Activated CD4-positive, alpha-beta T cell treated with anti-CD3 and anti-CD28 coated beads for 36 hours (primary cell): ENCODE measurements at regions not wholly inside any gene's neighbourhood (a gene's known extent, or its start where the extent isn't known, plus 50 kb on each side); places are given as distances from the start of the nearest gene placed in this dataset.

Experiments used
- ATAC-seq: fragments of 200-7000 bp; cut with Tn5 transposase; one replicate; pipeline ENCODE4 v1.10.0; 2021; ENCODE audit warnings: mild to moderate bottlenecking, moderate library complexity
- CTCF ChIA-PET: fragments of 350-600 bp; sonication (Branson Sonifier 250); formaldehyde crosslinking; loops from one replicate; lab custom pipeline; 2021; ENCODE audit warnings: antibody characterized with exemption; lab: Charles Lee
- POLR2A ChIA-PET: fragments of 350-600 bp; sonication (Branson Sonifier 250); formaldehyde crosslinking; loops from one replicate; lab custom pipeline; 2021; ENCODE audit warnings: antibody characterized with exemption, inconsistent platforms; lab: Charles Lee
- DNase-seq: peaks from one replicate; pipeline ENCODE4 v3.0.0-alpha.2; 2020
- H3K27ac Mint-ChIP-seq: one replicate; pipeline ENCODE4 v1.8.0; 2021; ENCODE audit warnings: mixed read lengths
- H3K27me3 Mint-ChIP-seq: one replicate; pipeline ENCODE4 v1.8.0; 2021; ENCODE audit warnings: mixed read lengths
- H3K36me3 Mint-ChIP-seq: one replicate; pipeline ENCODE4 v1.8.0; 2021; ENCODE audit warnings: low read depth, mixed read lengths
- H3K4me1 Mint-ChIP-seq: one replicate; pipeline ENCODE4 v1.8.0; 2021; ENCODE audit warnings: mixed read lengths
- H3K4me3 Mint-ChIP-seq: one replicate; pipeline ENCODE4 v1.8.0; 2021; ENCODE audit warnings: mild to moderate bottlenecking, moderate library complexity, mixed read lengths
- H3K9me3 Mint-ChIP-seq: one replicate; pipeline ENCODE4 v1.8.0; 2021; ENCODE audit warnings: low read depth, mixed read lengths
- intact Hi-C, 2 experiments: fragments of 100-400 bp; cut with DNase I in 1 of 2; cut with micrococcal nuclease in 1 of 2; formaldehyde crosslinking; loops; one replicate each; pipeline versions ENCODE4 v1.14.2 to v1.15.1; 2022 to 2024; cut with DNase I, micrococcal nuclease

GRCh38 chr15:69830876-69831275 lies 266.8 kb downstream of the TLE3 start:
- no peaks in the 10 kb centered on the region for H3K4me1 Mint-ChIP-seq
- H3K27ac Mint-ChIP-seq = no peak overlapping the region
- H3K4me3 Mint-ChIP-seq = no peak overlapping the region

GRCh38 chr15:69834267-69834666 lies 263.4 kb downstream of the TLE3 start:
- intact Hi-C loops = no loop called here
- Mint-ChIP-seq H3K27ac (no peak overlapping the region), H3K36me3 (no peaks in the 10 kb centered on the region), H3K4me1 (no peaks in the 10 kb centered on the region), H3K27me3 (no peaks in the 10 kb centered on the region), H3K9me3 (no peaks in the 10 kb centered on the region), H3K4me3 (no peak overlapping the region)
- ATAC-seq (no peak), DNase-seq (no peak)
- CTCF ChIA-PET = interaction anchor here (0.7 to 1.4 kb wide), 2 partner anchors 17 to 310 kb away, joined by 3 to 4 read pairs; no protein-coding TSS in a partner anchor
- POLR2A ChIA-PET = interaction anchor here (0.5 kb wide), 1 partner anchor 102 kb away, joined by 3 read pairs; no protein-coding TSS in a partner anchor

More at GRCh38 chr15:69830876-69831275, 266.8 kb downstream of the TLE3 start:
- intact Hi-C loops = no loop called here
- Mint-ChIP-seq H3K27me3 (no peaks in the 10 kb centered on the region), H3K36me3 (no peaks in the 10 kb centered on the region), H3K9me3 (no peaks in the 10 kb centered on the region)
- ChIA-PET POLR2A (no interaction called here), CTCF (interaction anchor here (0.7 kb wide), 1 partner anchor 12 kb away, joined by 4 read pairs; no protein-coding TSS in a partner anchor)
- DNase-seq (no peak), ATAC-seq (no peak)

GRCh38 chr15:69834761-69835160 lies 263.0 kb downstream of the TLE3 start:
- ATAC-seq = no peak
- no peaks in the 10 kb centered on the region for H3K4me1 Mint-ChIP-seq
- no peaks in the 10 kb centered on the region for H3K36me3 Mint-ChIP-seq
- ChIA-PET CTCF (interaction anchor here (0.6 to 1.4 kb wide), 4 partner anchors 17 to 311 kb away, joined by 3 to 4 read pairs (median 4); no protein-coding TSS in a partner anchor), POLR2A (interaction anchor here (0.5 kb wide), 1 partner anchor 103 kb away, joined by 3 read pairs; no protein-coding TSS in a partner anchor)
- intact Hi-C loops = no loop called here
- H3K4me3 Mint-ChIP-seq = no peak overlapping the region
- DNase-seq = no peak
- no peaks in the 10 kb centered on the region for H3K9me3 Mint-ChIP-seq
- H3K27me3 Mint-ChIP-seq = no peaks in the 10 kb centered on the region
- no peak overlapping the region for H3K27ac Mint-ChIP-seq

DNA sequence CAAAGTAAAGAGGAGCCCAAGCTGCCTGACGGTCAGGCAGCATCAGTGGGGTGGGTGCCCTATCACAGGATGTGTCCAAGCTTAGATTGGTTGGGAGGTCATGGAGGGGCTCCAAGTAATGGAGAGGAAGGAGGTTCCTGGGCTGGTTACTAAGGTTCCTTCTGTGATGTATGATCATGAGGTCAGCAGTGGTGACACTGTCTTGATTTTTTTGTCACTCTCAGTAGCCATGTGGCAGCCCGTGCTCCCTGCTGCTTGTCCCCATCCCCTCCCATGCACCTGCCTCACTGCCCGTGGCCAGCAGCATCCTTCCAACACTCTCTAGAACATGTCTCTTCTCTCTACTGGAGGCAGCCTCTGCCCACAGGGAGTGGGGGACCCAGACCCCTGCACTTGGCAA lies 261.7 kb downstream of the TLE3 start:
- Mint-ChIP-seq H3K4me1 (no peaks in the 10 kb centered on the region), H3K27ac (no peak overlapping the region), H3K9me3 (no peaks in the 10 kb centered on the region), H3K36me3 (no peaks in the 10 kb centered on the region), H3K4me3 (no peak overlapping the region), H3K27me3 (no peaks in the 10 kb centered on the region)
- DNase-seq (no peak), ATAC-seq (no peak)
- ChIA-PET POLR2A (no interaction called here), CTCF (no interaction called here)
- intact Hi-C loops = no loop called here

DNA sequence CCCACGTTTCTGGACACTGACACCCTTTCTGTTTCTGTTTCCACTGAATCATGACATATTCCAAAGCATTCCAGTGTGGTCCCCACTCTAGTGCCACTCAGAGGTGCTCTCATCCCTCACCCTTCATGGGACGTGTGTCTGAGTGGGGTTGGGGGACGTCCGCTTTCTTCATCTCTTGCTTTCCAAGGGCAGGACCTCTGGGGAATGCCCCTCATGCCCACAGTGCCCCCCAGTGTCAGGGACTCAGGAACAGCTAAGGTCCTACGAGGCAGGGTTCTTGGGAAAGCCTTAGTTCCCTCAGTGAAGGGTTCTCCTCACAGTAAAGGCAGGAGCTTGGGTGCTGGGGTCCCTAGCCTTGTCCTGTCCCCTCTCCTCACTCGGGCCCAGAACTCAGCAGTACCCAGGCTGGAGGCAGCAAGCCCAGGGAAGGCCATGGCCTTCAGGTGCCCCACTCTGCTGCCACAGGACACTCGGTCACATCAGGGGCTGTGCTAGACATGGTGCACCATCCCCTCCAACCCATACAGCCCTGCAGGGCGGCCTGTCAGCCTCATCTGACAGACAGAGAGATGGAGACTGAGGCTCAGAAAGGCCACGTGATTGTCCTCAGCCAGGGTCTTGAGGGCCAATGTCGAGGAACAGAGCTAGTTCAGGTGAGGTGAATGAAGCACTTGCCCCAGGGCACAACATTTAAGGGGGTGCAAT lies 261.0 kb downstream of the TLE3 start:
- CTCF ChIA-PET = interaction anchor here (0.7 kb wide), 1 partner anchor 303 kb away, joined by 3 read pairs; no protein-coding TSS in a partner anchor
- intact Hi-C loops = no loop called here
- H3K27me3 Mint-ChIP-seq = no peaks in the 10 kb centered on the region
- H3K36me3 Mint-ChIP-seq = no peaks in the 10 kb centered on the region
- H3K4me3 Mint-ChIP-seq = no peak overlapping the region
- H3K27ac Mint-ChIP-seq = no peak overlapping the region
- no peaks in the 10 kb centered on the region for H3K4me1 Mint-ChIP-seq
- no peaks in the 10 kb centered on the region for H3K9me3 Mint-ChIP-seq
- DNase-seq (no peak), ATAC-seq (no peak)
- POLR2A ChIA-PET = no interaction called here

DNA sequence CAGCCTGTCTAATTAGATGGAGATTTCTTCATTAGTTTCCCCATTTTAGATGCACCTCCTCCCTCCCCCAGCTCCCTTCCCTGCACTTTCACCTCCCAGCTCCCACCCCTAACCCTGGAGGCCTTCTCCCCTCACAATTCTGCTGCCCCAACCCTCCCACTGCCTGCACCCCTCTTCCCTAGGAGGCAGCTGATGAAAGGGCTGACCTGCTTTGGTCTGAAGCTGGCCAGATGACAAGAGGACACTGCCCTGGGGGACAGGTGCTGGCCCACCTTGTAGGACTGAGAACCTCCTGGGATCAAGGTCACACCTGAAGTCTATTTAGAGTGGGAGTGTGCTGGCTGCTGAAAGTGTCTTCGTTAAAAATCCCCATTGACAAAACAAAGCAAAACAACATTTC lies 259.4 kb downstream of the TLE3 start:
- H3K9me3 Mint-ChIP-seq = no peaks in the 10 kb centered on the region
- intact Hi-C loops = no loop called here
- no peak overlapping the region for H3K27ac Mint-ChIP-seq
- POLR2A ChIA-PET = no interaction called here
- CTCF ChIA-PET = interaction anchor here (0.6 to 1.2 kb wide), 2 partner anchors 181 to 592 kb away, joined by 4 read pairs; no protein-coding TSS in a partner anchor
- H3K27me3 Mint-ChIP-seq = peaks cover 2% of the 10 kb centered on the region
- H3K36me3 Mint-ChIP-seq = no peaks in the 10 kb centered on the region
- no peaks in the 10 kb centered on the region for H3K4me1 Mint-ChIP-seq
- ATAC-seq (no peak), DNase-seq (no peak)
- no peak overlapping the region for H3K4me3 Mint-ChIP-seq

DNA sequence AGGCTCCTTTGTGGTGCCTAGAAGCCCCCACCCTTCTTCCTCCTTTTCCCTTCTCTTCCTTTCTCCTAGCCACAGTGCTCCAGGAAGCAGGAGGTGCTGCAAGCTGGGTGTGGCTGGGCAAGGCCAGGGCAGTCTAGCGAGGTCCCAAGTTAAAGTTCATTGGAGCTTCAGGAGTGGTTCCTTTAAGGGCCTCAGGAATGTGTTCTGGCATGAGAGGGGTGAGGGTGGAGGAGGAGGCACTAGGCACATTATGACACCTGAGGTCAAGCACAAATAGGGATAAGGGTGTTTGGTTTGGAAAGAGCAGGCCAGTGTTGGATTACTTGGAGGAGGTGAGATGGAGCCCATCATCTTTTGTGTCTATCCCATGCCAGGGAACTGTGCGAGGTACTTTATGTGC lies 258.7 kb downstream of the TLE3 start:
- H3K27ac Mint-ChIP-seq = no peak overlapping the region
- H3K27me3 Mint-ChIP-seq = peaks cover 5% of the 10 kb centered on the region

DNA sequence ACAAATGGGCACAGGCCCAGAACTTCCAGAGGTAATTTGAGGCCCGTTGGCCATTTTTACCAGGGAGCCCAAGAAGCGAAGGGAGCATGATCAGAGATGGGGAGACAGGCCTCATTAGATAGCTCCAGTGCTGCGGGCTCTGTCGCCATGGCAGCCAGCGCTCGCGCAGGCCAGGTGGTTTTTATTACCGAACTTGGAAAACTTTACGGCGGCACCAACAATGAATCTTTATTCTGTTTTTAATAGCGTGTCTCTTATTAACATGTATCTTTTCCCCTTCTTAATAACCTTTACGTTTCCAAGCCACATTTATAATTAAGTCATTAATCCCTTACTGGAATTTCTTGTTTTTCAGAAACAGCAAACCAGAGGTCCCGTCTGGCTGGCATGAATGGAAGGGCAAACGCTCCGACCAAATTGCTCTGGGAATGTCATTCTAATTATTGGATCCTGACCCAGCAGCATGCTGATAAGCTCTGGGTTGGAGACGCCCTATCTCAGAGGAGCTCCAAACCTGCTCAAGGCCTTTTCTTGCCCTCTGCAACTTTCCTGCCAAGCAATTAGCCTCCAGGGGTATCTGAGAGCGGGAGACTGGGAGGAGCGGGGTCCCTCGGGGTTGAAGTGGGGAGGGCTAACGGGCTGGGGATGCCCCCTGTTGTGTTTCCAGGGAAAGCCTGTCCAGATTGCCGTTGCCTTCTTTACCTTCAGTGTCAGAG lies 256.4 kb downstream of the TLE3 start:
- no peak for ATAC-seq
- ChIA-PET CTCF (interaction anchor here (0.8 to 1.0 kb wide), 2 partner anchors 8 to 179 kb away, joined by 3 read pairs; no protein-coding TSS in a partner anchor), POLR2A (no interaction called here)

More for the DNA sequence above, 258.7 kb downstream of the TLE3 start:
- ATAC-seq (no peak), DNase-seq (no peak)
- POLR2A ChIA-PET = interaction anchor here (0.6 kb wide), 1 partner anchor 301 kb away, joined by 3 read pairs; no protein-coding TSS in a partner anchor
- H3K4me1 Mint-ChIP-seq = no peaks in the 10 kb centered on the region
- H3K9me3 Mint-ChIP-seq = no peaks in the 10 kb centered on the region
- CTCF ChIA-PET = no interaction called here
- no peaks in the 10 kb centered on the region for H3K36me3 Mint-ChIP-seq
- intact Hi-C loops = no loop called here
- no peak overlapping the region for H3K4me3 Mint-ChIP-seq

DNA sequence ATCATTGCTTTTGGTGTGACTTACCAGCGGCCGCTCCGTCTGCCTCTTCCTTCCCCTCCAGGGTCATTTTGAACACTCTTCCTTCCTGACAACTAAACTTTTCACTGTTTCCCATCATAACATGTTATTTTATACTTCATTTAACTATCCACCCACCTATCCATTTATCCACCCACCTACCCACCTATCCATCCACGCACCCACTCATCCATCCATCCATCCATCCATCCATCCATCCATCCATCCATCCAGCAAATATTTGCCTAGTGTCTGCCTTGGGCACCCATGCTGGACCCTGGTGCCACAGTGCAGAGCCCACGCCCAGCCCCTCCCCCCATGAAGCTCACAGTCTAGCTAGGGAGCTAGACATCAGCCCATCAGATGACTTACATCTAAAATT lies 254.9 kb downstream of the TLE3 start:
- Mint-ChIP-seq H3K9me3 (no peaks in the 10 kb centered on the region), H3K4me3 (no peak overlapping the region)
- CTCF ChIA-PET = no interaction called here

More for the DNA sequence above, 256.4 kb downstream of the TLE3 start:
- no peak overlapping the region for H3K4me3 Mint-ChIP-seq
- peaks cover 5% of the 10 kb centered on the region for H3K27me3 Mint-ChIP-seq
- no peak for DNase-seq
- intact Hi-C loops = no loop called here
- H3K36me3 Mint-ChIP-seq = no peaks in the 10 kb centered on the region
- no peaks in the 10 kb centered on the region for H3K4me1 Mint-ChIP-seq
- no peak overlapping the region for H3K27ac Mint-ChIP-seq
- H3K9me3 Mint-ChIP-seq = no peaks in the 10 kb centered on the region

DNA sequence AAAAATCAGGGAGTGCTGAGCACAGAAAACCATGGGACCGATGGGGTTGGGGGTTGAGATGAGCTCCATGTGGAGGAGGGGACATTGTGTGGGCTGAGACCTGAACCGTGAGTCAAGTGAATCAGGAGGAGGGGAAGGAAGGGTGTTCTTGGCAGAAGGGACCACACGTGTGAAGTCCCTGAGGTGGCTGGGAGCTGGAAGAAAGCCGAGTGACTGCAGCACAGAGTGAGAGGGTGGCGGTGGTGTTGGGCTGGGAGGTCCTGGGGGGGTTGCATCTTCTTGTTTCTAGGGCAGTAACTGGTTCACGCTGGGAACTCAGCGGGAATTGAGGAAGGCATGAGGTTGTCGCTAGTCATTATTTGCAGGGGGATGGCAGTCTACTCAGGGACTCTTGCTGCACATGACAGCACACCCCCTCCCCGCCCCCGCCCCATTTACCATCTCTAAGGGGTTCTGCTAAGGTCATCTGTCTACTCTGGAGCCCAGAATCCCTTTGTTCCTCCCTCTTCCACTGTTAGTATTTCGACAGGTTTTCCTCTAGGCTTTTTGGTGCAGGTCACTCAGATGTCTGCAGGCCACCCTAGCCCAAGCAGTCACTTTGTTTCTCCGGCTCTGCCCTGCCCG lies 254.3 kb downstream of the TLE3 start:
- POLR2A ChIA-PET = no interaction called here

More for the DNA sequence above, 254.9 kb downstream of the TLE3 start:
- POLR2A ChIA-PET = no interaction called here
- ATAC-seq (no peak), DNase-seq (no peak)
- H3K27ac Mint-ChIP-seq = no peak overlapping the region
- H3K27me3 Mint-ChIP-seq = peaks cover 5% of the 10 kb centered on the region
- intact Hi-C loops = no loop called here
- H3K36me3 Mint-ChIP-seq = no peaks in the 10 kb centered on the region
- H3K4me1 Mint-ChIP-seq = no peaks in the 10 kb centered on the region

DNA sequence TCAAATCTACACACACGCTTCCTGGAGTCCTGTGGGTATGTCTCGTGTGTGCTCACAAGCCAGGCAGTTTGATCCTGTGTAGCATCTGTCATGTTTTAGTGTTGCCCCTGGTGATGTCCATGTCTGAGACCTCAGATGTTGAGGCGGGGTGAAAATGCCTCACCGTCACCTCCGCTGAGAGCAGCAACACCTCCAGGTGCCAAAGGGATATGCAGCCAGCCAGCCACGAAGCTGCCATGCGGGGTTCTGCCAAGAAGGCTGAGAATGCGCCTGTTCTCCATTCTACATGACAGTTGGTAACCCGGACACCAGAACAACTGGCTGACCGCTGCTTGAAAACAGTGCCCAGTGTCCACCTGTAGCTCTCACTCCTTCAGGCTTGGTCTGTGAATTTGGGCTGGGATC lies 253.8 kb downstream of the TLE3 start:
- no peak overlapping the region for H3K27ac Mint-ChIP-seq
- DNase-seq (no peak), ATAC-seq (no peak)
- no peaks in the 10 kb centered on the region for H3K9me3 Mint-ChIP-seq
- no peak overlapping the region for H3K4me3 Mint-ChIP-seq
- H3K36me3 Mint-ChIP-seq = no peaks in the 10 kb centered on the region
- H3K4me1 Mint-ChIP-seq = peaks cover 6% of the 10 kb centered on the region
- CTCF ChIA-PET = interaction anchor here (1.6 kb wide), 1 partner anchor 621 kb away, joined by 3 read pairs; no protein-coding TSS in a partner anchor
- intact Hi-C loops = no loop called here
- H3K27me3 Mint-ChIP-seq = peaks cover 5% of the 10 kb centered on the region
- POLR2A ChIA-PET = no interaction called here

More for the DNA sequence above, 254.3 kb downstream of the TLE3 start:
- peaks cover 5% of the 10 kb centered on the region for H3K27me3 Mint-ChIP-seq
- intact Hi-C loops = no loop called here
- H3K4me1 Mint-ChIP-seq = peaks cover 2% of the 10 kb centered on the region
- H3K4me3 Mint-ChIP-seq = no peak overlapping the region
- ATAC-seq (no peak), DNase-seq (no peak)
- CTCF ChIA-PET = no interaction called here
- H3K9me3 Mint-ChIP-seq = no peaks in the 10 kb centered on the region
- H3K36me3 Mint-ChIP-seq = no peaks in the 10 kb centered on the region
- H3K27ac Mint-ChIP-seq = no peak overlapping the region
